Loucy (cell line): ENCODE measurements at regions not wholly inside any gene's neighbourhood (a gene's known extent, or its start where the extent isn't known, plus 50 kb on each side); places are given as distances from the start of the nearest gene placed in this dataset.

Source experiments
- H2AFZ ChIP-seq: fragments of 200-600 bp; sonication (generic); 2 replicates; pipeline ENCODE4 v1.6.0; 2016; ENCODE audit warnings: antibody characterized with exemption, mild to moderate bottlenecking, low read length, moderate library complexity
- H3F3A ChIP-seq: fragments of 200-600 bp; 2 replicates; pipeline ENCODE4 v1.6.0; 2016; ENCODE audit warnings: antibody characterized with exemption, low read depth, mild to moderate bottlenecking
- H3K27me3 ChIP-seq: fragments of 200-600 bp; sonication (generic); 2 replicates; pipeline ENCODE4 v1.6.1; 2014; ENCODE audit warnings: low read length, mild to moderate bottlenecking; ENCODE audit not compliant: insufficient read depth, poor library complexity, severe bottlenecking
- H3K36me3 ChIP-seq: fragments of 200-600 bp; sonication (generic); 2 replicates; pipeline ENCODE4 v1.6.1; 2016; ENCODE audit warnings: low read length; ENCODE audit not compliant: insufficient read depth
- H3K4me1 ChIP-seq: fragments of 200-600 bp; sonication (generic); 2 replicates; pipeline ENCODE4 v1.5.1; 2014; ENCODE audit warnings: low read length, mild to moderate bottlenecking; ENCODE audit not compliant: insufficient read depth, poor library complexity, severe bottlenecking
- H3K4me2 ChIP-seq: fragments of 200-600 bp; sonication (generic); 2 replicates; pipeline ENCODE4 v1.6.0; 2014; ENCODE audit warnings: antibody characterized with exemption, low read length, low read depth, mild to moderate bottlenecking; ENCODE audit not compliant: poor library complexity, severe bottlenecking
- H3K4me3 ChIP-seq: fragments of 200-600 bp; sonication (generic); 2 replicates; pipeline ENCODE4 v1.5.1; 2014; ENCODE audit warnings: low read length, mild to moderate bottlenecking, mixed read lengths; ENCODE audit not compliant: poor library complexity, severe bottlenecking
- H3K79me2 ChIP-seq: fragments of 200-600 bp; sonication (generic); 2 replicates; pipeline ENCODE4 v1.6.1; 2014; ENCODE audit warnings: low read length; ENCODE audit not compliant: insufficient read depth
- H3K9ac ChIP-seq: fragments of 200-600 bp; sonication (generic); 2 replicates; pipeline ENCODE4 v1.6.0; 2014; ENCODE audit warnings: mild to moderate bottlenecking, low read depth, low read length, moderate library complexity; ENCODE audit not compliant: poor library complexity, severe bottlenecking
- H3K9me2 ChIP-seq: fragments of 200-600 bp; sonication (generic); replicated peaks from 2 replicates; pipeline ENCODE4 v1.6.1; 2016; ENCODE audit warnings: low read depth, low read length, mixed read lengths
- H3K9me3 ChIP-seq: fragments of 200-600 bp; sonication (generic); 2 replicates; pipeline ENCODE4 v1.6.1; 2014; ENCODE audit warnings: mild to moderate bottlenecking, antibody characterized with exemption, low read length, low read depth; ENCODE audit not compliant: insufficient read depth
- H4K20me1 ChIP-seq: fragments of 200-600 bp; sonication (generic); 2 replicates; pipeline ENCODE4 v1.6.0; 2014; ENCODE audit warnings: antibody characterized with exemption, low read length, mild to moderate bottlenecking; ENCODE audit not compliant: insufficient read depth, poor library complexity, severe bottlenecking
- EZH2phosphoT487 ChIP-seq: fragments of 200-600 bp; IDR thresholded peaks from 2 replicates; pipeline ENCODE4 v1.6.1; 2018; ENCODE audit warnings: antibody characterized with exemption, mild to moderate bottlenecking, moderate library complexity, borderline replicate concordance
- TF ChIP-seq, protein P1 (sequence below): fragments of 200-600 bp; sonication (generic); conservative IDR thresholded peaks from 2 replicates; pipeline ENCODE4 v1.5.1; 2014; ENCODE audit warnings: mild to moderate bottlenecking, antibody characterized with exemption, low read length

DNA sequence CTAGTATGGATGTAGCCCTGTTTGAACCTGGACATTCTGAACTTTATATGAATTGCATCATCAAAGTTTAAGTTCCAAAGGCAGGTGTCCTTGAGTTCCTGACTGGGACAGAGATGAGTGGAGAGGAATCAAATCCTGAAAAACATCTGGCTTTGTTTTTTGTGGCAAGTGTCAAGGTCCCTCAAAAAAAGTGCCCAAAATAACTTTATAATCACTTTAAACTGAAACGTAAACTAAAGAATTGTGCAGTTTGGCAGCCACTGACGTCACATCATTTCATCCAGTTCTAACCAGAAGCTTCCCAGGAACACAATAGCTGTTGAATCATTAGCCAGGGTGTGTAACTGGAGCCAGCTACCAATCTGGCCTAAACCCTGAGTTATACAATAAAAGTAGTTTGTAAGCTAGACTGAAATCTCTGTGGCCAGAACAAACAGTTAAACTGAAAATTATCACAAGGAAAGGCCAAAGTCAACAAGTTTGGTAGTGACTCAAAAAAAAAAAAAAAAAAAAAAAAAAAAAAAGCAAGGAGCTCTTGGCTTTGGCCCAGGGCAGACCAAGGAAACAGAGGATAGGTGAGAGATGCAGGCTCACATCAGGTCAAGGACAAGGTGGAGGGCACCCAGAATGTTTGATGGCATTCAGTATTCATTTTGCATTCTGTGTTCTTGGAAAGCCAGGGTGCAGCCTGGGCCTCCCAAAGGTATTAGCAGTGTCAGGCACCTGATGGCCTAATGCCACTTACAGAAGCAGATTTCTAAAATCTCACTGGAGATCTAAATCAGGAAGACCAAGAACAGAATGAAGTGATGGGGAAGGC lies 74.3 kb downstream of the TNFSF18 start:
- H3F3A ChIP-seq = no peaks in the 10 kb centered on the region
- H4K20me1 ChIP-seq = no peaks in the 10 kb centered on the region
- no peak overlapping the region for H3K9ac ChIP-seq
- H3K4me1 ChIP-seq = no peaks in the 10 kb centered on the region
- no peaks in the 10 kb centered on the region for H3K79me2 ChIP-seq
- H3K9me3 ChIP-seq = no peaks in the 10 kb centered on the region
- no peak overlapping the region for H3K4me2 ChIP-seq
- no peaks in the 10 kb centered on the region for H3K9me2 ChIP-seq
- H3K36me3 ChIP-seq = no peaks in the 10 kb centered on the region
- no peaks in the 10 kb centered on the region for H3K27me3 ChIP-seq
- TF ChIP-seq, protein P1, sequence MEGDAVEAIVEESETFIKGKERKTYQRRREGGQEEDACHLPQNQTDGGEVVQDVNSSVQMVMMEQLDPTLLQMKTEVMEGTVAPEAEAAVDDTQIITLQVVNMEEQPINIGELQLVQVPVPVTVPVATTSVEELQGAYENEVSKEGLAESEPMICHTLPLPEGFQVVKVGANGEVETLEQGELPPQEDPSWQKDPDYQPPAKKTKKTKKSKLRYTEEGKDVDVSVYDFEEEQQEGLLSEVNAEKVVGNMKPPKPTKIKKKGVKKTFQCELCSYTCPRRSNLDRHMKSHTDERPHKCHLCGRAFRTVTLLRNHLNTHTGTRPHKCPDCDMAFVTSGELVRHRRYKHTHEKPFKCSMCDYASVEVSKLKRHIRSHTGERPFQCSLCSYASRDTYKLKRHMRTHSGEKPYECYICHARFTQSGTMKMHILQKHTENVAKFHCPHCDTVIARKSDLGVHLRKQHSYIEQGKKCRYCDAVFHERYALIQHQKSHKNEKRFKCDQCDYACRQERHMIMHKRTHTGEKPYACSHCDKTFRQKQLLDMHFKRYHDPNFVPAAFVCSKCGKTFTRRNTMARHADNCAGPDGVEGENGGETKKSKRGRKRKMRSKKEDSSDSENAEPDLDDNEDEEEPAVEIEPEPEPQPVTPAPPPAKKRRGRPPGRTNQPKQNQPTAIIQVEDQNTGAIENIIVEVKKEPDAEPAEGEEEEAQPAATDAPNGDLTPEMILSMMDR = no peak
- no peak for TF ChIP-seq EZH2phosphoT487
- H2AFZ ChIP-seq = no peak overlapping the region
- H3K4me3 ChIP-seq = no peak overlapping the region

GRCh38 chr1:172977296-172978017 lies 73.3 kb downstream of the TNFSF18 start:
- no peaks in the 10 kb centered on the region for H3K79me2 ChIP-seq
- no peaks in the 10 kb centered on the region for H3K9me2 ChIP-seq
- H3K4me2 ChIP-seq = no peak overlapping the region
- no peaks in the 10 kb centered on the region for H4K20me1 ChIP-seq
- H3F3A ChIP-seq = no peaks in the 10 kb centered on the region
- no peaks in the 10 kb centered on the region for H3K4me1 ChIP-seq
- H3K27me3 ChIP-seq = no peaks in the 10 kb centered on the region
- no peak overlapping the region for H3K4me3 ChIP-seq
- TF ChIP-seq EZH2phosphoT487 = no peak
- TF ChIP-seq, protein P1 = no peak
- no peaks in the 10 kb centered on the region for H3K9me3 ChIP-seq
- H3K9ac ChIP-seq = no peak overlapping the region
- no peaks in the 10 kb centered on the region for H3K36me3 ChIP-seq
- no peak overlapping the region for H2AFZ ChIP-seq

GRCh38 chr1:172978595-172978994 lies 72.1 kb downstream of the TNFSF18 start:
- no peak overlapping the region for H3K4me3 ChIP-seq
- H3K4me2 ChIP-seq = no peak overlapping the region
- no peaks in the 10 kb centered on the region for H3K9me2 ChIP-seq
- H2AFZ ChIP-seq = no peak overlapping the region
- H3K79me2 ChIP-seq = no peaks in the 10 kb centered on the region
- TF ChIP-seq EZH2phosphoT487 = no peak
- TF ChIP-seq, protein P1 = no peak
- H3K9ac ChIP-seq = no peak overlapping the region
- H3K9me3 ChIP-seq = no peaks in the 10 kb centered on the region
- H3K4me1 ChIP-seq = no peaks in the 10 kb centered on the region
- H4K20me1 ChIP-seq = no peaks in the 10 kb centered on the region
- no peaks in the 10 kb centered on the region for H3F3A ChIP-seq
- H3K27me3 ChIP-seq = no peaks in the 10 kb centered on the region
- H3K36me3 ChIP-seq = no peaks in the 10 kb centered on the region
